ENCODE measurements at regions not wholly inside any gene's neighbourhood (a gene's known extent, or its start where the extent isn't known, plus 50 kb on each side); places are given as distances from the start of the nearest gene placed in this dataset.

- no peak overlapping the region for H3K4me3 ChIP-seq (ENCODE audit: low read depth, low read length)
- H3K9me3 ChIP-seq (ENCODE audit: control insufficient read depth, insufficient read depth, low read length), result peaks cover 20% of the 10 kb centered on the region
- no peak for TF ChIP-seq CTCF (IDR thresholded peaks at IDR 0.05; ENCODE audit: low read depth, low read length)
- no peaks in the 10 kb centered on the region for H3K27me3 ChIP-seq (ENCODE audit: control insufficient read depth, insufficient read depth, low read length)
- ChIA-PET CTCF (no interaction called here), POLR2A (no interaction called here)
- DNase-seq (ENCODE audit: low read depth, low spot score), result no peak
- H3K27ac ChIP-seq (ENCODE audit: low read depth, low read length), result no peak overlapping the region
Measured at GRCh38 chr6:10310826-10311225, 104.0 kb downstream of the TFAP2A start.

GRCh38 chr6:10310330-10310653, 104.6 kb downstream of the TFAP2A start:
- TF ChIP-seq CTCF (IDR thresholded peaks at IDR 0.05; ENCODE audit: low read depth, low read length), result no peak
- Histone ChIP-seq H3K9me3 (ENCODE audit: control insufficient read depth, insufficient read depth, low read length) (peaks cover 20% of the 10 kb centered on the region), H3K27me3 (ENCODE audit: control insufficient read depth, insufficient read depth, low read length) (no peaks in the 10 kb centered on the region), H3K4me3 (ENCODE audit: low read depth, low read length) (no peak overlapping the region), H3K27ac (ENCODE audit: low read depth, low read length) (no peak overlapping the region)
- DNase-seq (ENCODE audit: low read depth, low spot score), result no peak
- ChIA-PET POLR2A (no interaction called here), CTCF (no interaction called here)

GRCh38 chr6:10309457-10310329, 105.2 kb downstream of the TFAP2A start:
- POLR2A ChIA-PET, result no interaction called here
- Histone ChIP-seq H3K9me3 (ENCODE audit: control insufficient read depth, insufficient read depth, low read length) (peaks cover 16% of the 10 kb centered on the region), H3K27ac (ENCODE audit: low read depth, low read length) (no peak overlapping the region), H3K4me3 (ENCODE audit: low read depth, low read length) (no peak overlapping the region), H3K27me3 (ENCODE audit: control insufficient read depth, insufficient read depth, low read length) (no peaks in the 10 kb centered on the region)
- CTCF ChIA-PET, result no interaction called here
- no peak for TF ChIP-seq CTCF (IDR thresholded peaks at IDR 0.05; ENCODE audit: low read depth, low read length)
- DNase-seq (ENCODE audit: low read depth, low spot score), result no peak

- POLR2A ChIA-PET, result no interaction called here
- Histone ChIP-seq H3K9me3 (ENCODE audit: control insufficient read depth, insufficient read depth, low read length) (peaks cover 20% of the 10 kb centered on the region), H3K27me3 (ENCODE audit: control insufficient read depth, insufficient read depth, low read length) (no peaks in the 10 kb centered on the region), H3K27ac (ENCODE audit: low read depth, low read length) (no peak overlapping the region), H3K4me3 (ENCODE audit: low read depth, low read length) (no peak overlapping the region)
- TF ChIP-seq CTCF (IDR thresholded peaks at IDR 0.05; ENCODE audit: low read depth, low read length), result no peak
- no peak for DNase-seq (ENCODE audit: low read depth, low spot score)
- CTCF ChIA-PET, result interaction anchor here (0.7 kb wide), 1 partner anchor 768 kb away, joined by 4 read pairs; no protein-coding TSS in a partner anchor
Measured at GRCh38 chr6:10307476-10307875, 107.4 kb downstream of the TFAP2A start.

GRCh38 chr6:10307028-10307427, 107.8 kb downstream of the TFAP2A start:
- POLR2A ChIA-PET, result interaction anchor here (0.8 kb wide), 1 partner anchor 59 kb away, joined by 4 read pairs; no protein-coding TSS in a partner anchor
- Histone ChIP-seq H3K9me3 (ENCODE audit: control insufficient read depth, insufficient read depth, low read length) (peaks cover 20% of the 10 kb centered on the region), H3K4me3 (ENCODE audit: low read depth, low read length) (no peak overlapping the region), H3K27me3 (ENCODE audit: control insufficient read depth, insufficient read depth, low read length) (no peaks in the 10 kb centered on the region), H3K27ac (ENCODE audit: low read depth, low read length) (no peak overlapping the region)
- no peak for DNase-seq (ENCODE audit: low read depth, low spot score)
- no peak for TF ChIP-seq CTCF (IDR thresholded peaks at IDR 0.05; ENCODE audit: low read depth, low read length)
- CTCF ChIA-PET, result interaction anchor here (0.7 kb wide), 1 partner anchor 768 kb away, joined by 4 read pairs; no protein-coding TSS in a partner anchor
